HL-60/S4 treated with retinoic acid at 250 ng/mL for 4 days and 3 days (cell line): ENCODE measurements at regions not wholly inside any gene's neighbourhood (a gene's known extent, or its start where the extent isn't known, plus 50 kb on each side); places are given as distances from the start of the nearest gene placed in this dataset.

Experiments used
- in situ Hi-C: fragments of 300-500 bp; cut with MboI; formaldehyde crosslinking; loops from 2 replicates; pipeline ENCODE4 v1.7.0; 2022; ENCODE audit warnings: low sequenced_read_pairs

DNA sequence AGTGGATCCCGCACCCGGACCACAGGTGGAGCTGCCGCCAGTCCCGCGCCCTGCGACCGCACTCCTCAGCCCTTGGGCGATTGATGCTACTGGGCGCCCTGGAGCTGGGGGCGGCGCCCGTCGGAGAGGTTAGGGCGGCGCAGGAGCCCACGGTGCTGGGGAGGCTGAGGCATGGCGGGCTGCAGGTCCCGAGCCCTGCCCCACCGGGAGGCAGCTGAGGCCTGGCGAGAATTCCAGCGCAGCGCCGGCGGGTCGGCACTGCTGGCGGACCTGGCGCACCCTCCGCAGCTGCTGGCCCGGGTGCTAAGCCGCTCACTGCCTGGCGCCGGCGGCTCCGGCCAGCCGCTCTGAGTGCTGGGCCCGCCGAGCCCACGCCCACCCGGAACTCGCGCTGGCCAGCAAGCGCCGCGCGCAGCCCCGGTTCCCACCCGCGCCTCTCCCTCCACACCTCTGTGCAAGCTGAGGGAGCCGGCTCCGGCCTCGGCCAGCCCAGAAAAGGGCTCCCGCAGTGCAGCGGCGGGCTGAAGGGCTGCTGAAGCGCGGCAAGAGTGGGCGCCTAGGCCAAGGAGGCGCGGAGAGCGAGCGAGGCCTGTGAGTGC, 1256.5 kb downstream of the STIM2 start:
- in situ Hi-C loops: no loop called here

DNA sequence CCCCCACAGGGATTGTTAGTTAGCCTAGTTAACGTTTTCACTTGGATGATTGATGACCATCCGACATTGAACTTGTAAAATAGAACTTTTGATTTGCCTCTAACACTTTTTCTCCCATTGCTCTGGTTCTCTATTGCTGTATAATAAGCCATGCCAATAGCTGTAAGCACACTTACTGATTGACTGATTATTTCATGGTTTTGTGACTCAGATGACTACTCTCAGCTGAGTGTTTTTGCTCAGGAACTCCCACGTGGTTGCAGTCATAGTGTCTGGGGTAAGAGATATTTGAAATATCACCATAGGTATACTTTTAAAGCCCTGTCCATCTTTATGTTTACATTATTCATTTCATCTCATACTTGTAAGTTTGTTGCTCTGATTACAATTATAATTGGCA, 1285.5 kb downstream of the STIM2 start:
- in situ Hi-C loops: no loop called here

DNA sequence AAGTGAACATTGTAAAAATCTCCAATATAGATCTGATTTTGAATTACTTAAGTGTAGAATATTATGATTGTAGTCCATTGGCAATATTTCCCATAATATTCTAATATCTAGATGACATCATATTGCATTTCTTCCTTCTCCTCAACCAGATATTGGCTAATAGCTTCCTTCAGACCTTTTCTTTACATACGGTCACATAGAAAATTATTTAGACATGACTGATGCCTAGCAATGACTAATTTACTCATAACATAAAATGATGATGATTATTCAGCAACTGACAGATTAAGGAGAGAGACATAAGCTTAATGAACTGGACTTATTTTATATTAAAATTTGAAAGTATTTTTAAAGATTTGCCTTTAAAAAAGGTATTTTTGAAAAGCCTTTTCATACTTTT, 1287.6 kb downstream of the STIM2 start:
- in situ Hi-C loops: no loop called here

DNA sequence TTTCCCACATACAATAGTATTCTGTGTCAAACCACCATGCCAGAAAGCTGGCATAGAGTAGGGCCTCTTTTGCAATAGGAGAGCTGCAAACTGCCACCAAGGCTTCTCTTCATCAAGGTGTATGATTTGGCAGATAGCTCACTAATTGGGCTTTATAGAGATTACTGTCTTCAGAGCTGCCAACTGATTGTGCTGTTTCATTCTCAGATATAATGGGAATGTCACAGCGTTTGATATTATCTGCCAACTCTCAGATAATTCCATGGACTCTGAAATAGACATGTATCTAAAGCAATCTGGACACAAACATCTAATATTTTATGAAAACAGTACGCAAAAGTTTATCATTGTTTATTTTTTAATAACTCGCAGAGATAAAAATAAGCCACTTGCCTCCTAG, 1289.1 kb downstream of the STIM2 start:
- in situ Hi-C loops: no loop called here

DNA sequence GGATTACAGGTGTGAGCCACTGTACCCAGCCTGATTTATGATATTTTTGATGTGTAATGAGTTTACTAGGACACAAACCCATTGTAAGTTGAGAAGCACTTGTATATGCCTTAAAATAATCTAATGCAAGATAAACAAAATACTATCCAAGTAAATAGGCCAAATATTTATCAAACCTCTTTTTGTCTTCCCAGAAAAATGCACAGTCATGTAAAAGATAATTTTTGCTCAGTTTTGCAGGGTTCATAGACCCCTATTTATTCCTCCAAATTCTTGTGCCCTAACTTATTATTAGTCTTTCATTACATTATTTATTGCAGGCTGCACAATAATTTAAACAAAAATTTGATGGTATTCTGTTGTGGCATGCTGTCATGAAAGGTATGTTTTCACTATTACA, 1290.7 kb downstream of the STIM2 start:
- in situ Hi-C loops: no loop called here

DNA sequence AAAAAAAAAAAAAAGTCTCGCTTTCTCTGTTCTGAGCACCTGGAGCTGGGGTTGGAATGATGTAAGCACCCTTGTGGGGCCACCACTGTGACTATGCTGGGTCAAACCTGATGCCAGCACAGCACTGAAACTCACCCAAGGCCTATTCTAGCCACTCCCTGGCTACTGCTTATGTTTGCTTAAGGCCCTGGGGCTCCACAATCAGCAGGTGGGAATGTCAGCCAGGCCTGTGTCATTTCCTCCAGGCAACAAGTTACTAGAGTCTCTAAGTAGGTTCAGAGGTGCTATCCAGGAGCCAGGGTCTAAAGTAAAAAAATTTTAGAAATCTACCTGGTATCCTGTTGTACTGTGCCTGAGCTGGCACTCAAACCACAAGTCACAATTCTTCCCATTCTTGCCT, 1306.8 kb downstream of the STIM2 start:
- in situ Hi-C loops: no loop called here

DNA sequence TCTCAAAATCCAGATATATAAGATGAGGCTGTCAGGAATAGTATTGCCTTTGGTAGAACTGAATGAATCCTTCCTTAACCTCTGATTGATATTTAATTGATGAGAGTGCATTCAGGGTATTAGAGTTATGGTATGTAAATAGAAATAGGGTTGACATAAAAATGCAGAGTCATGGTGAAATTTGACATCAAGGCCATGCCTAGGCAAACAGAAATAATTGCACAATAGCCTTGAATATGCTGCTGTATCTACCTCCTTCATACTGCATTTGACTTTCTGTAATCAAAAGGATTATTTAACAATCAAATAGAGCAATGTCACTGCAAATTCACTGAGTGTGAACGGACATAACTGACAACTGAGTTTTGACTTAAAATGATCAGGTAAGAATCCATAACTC, 1316.3 kb downstream of the STIM2 start:
- in situ Hi-C loops: no loop called here

DNA sequence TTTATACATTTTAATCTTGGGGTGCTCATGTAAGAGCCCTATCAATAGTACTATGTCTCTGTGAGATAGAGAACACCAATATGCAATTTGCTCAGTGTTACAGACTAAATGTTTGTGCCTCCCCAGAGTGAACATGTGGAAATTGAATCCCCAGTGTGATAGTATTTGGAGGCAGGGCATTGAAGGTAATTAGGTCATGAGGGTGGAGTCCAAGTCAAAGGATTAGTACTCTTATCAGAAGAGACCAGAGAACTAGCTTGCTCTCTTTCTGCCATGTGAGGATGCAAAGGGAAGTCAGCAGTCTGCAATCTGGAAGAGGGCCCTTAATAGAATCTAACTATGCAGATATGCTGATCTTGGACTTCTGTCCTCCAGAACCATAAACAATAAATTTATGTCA, 1317.0 kb downstream of the STIM2 start:
- in situ Hi-C loops: no loop called here

DNA sequence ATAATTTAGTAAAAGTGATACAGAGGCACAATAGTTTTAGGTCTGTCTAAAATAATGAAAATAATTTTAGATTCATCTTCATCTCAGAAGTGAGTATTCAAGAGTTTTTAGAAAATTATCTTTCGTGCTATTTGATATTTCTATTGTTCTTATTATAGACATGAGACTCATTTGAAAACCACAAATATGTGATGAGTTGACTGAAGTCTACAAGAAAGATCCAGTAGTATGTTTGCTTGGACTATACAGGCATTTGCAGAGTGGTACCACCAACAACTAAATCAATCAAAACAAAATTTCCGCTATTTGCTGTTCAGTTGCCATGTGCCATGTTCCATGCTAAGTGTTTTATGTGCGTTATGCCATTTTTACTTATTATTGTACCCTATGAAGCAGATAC, 1318.5 kb downstream of the STIM2 start:
- in situ Hi-C loops: no loop called here

DNA sequence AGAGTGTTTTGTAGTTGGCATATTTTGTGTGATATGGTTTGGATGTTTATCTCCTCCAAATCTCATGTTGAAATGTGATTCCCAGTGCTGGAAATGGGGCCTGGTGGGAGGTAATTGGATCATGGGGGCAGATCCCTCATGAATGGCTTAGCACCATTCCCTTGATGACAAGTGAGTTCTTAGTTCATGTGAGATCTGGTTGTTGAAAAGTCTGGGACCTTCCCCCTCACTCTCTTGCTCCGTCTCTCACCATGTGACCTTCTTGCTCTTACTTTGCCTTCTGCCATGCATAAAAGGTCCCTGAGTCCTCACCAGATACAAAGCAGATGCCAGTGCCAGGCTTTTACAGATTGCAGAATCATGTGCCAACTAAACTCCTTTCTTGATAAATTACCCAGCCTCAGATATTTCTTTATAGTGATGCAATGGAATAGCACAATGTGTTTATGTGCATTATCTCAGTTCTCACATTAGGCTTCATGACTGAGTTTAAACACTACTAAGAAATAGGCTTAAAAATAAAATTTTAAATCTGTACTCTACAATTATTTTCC, 1348.8 kb downstream of the STIM2 start:
- in situ Hi-C loops: no loop called here

DNA sequence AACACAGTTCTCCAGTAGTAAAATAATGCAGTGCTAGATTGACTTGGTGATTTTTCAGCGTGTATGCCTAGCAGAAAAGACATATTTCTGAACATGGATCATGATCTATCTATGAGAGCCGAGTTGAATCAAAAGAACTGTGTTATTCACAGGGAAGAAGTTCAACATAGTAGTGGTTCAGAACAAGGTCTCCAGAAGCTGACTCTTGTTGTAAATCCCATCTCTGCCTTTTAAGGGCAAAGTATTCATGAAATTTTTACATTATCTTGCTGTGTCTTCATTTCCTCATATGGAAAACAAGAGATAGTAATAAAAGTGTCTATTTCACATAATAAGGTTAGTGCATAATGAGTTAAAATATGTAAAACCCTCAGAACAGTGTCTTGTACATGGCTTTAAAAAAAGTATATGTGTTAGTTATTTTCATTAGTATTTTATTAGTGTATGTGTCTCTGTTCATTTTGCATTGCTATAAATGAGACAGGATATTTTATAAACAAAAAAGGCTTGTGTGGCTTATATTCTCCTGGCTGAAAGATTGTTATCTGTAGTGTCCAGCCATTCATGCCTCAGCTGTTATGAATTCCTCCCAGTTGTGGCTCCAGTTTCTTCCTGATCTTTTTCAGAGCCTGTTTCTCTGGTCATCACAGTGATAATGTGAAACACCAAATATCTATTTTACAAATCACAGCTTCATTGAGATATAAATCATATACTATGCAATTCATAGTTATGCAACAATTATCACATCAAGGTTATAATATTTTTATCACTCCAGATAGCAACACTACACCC, 1351.2 kb downstream of the STIM2 start:
- in situ Hi-C loops: no loop called here

DNA sequence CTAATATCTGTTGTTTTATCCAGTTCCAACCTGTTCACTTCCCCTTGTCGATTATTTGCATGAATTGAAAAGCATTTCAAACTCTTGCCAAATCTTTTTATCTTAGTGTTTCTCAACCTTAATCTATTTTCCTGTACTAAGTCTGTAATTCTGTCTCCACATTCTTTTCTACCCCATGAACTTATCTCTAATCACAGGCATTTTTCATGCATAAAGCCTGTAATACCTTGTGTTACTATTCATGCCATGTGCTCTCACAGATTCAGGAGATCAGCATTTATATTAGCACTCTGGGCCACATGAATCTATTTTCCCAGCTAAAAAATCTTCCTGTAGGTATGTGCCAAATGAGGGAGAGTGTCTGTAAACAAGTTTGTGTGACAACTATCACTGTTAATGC, 1360.9 kb downstream of the STIM2 start:
- in situ Hi-C loops: no loop called here

DNA sequence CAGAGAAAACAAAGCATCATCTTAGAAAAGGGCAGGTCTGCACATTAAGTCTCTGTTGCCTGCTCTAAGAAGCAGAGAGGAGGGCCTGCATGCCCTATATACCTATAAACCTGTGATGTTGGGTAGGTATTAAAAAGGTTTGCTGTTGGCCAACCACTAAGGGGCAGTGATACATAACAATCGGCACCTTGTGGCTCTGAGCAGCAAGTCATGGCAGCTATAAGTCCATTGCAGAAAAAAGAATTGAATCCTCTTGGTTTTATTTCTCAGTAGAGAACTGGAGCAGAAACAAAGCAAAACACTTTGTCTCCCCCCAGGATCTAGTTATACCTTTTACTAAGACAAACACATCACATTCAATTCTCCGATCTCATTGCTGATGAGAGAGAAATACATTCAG, 1364.4 kb downstream of the STIM2 start:
- in situ Hi-C loops: no loop called here

DNA sequence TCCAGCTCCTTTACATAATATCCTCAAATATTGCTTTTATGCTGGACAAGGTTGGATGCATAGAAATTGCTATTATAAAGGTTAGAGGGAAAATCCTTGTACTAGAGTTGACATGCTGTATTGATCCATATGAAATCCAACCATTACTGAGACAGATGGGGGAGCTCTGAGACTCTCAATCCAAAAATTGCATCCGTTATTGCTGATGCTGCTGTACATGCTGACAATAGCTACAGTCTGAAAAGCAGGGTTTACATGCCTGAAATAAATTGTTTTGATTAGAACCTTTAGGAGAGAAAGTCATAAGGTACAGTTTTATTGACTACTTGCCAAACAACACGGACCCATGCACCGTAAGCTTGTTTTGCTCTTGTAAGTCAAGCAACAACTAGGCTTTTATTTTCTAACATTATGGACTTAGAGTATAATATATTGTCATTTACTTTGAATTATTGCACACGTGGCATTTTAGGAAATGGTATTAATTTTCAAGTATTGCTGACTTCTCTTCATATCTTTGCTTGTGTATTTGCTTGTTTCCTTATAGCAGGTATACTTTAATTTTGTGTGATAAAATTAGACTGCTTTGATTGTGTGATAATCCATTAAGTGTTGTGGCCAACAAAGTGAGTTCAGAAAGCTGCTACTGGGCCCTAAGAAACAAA, 1365.2 kb downstream of the STIM2 start:
- in situ Hi-C loops: no loop called here

DNA sequence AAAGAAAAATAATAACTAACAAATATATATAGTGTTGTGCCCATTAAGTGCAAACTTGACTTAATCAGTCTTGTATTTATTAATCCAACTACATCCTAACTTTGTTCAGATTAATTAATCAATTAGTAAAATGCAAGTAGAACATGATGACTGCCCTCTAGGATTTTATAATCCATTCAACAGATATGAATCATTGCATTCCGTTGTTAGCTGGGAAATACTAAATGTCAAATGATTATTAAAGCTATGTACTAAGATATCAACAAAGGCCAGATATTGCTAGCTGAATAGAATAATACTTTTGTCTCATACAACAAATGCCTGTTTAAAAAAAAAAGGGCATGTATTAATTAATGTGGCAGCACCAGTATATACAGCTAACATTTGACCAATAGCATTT, 1366.3 kb downstream of the STIM2 start:
- in situ Hi-C loops: no loop called here

DNA sequence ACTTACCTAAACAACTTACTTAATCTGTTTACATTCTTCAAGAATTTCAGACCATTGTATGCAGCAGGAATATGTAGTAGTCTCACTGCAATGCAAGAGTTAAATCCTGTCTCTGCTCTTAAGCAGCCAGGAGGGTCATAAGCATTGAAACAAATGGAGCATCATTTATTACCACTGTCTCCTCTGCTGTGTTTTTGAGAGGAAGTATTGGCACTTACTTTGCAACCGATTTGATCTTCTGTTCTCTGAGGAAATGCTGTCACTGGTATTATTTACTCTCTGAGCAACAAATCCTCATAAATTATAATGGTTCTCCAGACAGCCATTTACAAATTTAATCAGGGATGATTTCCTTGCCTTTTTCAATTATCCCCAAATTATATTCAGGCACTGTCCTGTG, 1367.1 kb downstream of the STIM2 start:
- in situ Hi-C loops: no loop called here

DNA sequence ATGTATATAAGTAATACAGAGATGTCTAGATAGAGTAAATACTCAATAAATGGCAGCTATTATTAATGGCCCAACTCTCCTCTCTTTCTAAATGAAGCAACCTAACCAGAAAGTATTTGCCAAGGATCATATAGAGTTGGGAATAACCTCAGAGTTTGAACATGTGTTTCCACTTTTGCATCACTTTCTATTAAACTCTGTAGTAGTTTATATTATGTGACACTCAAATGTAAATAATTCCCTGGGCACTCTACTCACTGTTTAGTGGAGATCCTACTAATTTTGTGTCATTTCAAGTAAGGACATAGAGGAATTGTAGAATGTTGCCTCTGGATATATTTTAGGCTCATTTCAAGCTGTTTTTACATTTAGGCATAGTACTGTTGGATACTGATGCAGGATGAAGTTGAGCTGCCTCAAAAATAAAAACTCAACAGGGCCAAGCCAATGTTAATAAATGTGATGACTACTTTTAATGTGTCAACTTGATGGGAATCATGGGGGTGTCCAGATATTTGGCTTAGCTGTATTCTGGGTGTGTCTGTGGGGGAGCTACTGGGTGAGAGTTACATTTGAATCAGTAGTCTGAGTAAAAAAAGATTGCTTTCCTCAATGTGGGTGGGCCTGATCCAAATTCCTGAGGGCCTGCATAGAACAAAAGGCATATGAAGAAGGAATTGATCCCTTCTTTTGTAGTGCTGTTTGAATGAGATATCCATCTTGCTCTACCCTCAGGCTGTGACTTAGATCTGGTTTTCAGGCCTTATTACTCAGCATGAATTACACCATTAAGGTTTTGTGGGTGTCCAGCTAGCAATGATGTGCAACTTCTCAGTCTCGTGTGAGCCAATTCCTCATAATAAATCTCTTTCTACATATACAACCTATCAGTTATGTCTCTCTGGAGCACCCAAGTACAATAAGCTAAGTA, 1368.2 kb downstream of the STIM2 start:
- in situ Hi-C loops: no loop called here

DNA sequence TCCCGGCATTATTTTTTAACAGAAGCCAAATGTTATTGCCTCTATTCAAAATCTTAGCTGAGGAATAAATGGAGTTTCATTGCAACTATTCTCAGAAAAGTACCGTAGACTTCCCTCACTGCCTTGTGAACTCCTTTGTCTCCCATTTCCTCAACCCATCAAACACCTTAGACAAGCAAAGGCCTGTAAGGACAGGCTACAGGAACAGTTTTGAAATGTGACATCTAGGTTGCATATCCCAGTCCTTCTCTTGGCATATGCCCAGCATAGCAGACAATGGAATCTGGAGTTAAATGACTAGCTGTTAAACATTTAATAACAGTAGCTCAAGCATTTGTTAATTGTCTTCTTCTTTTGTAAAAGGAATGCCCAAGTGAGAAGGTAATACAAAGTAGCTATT, 1371.7 kb downstream of the STIM2 start:
- in situ Hi-C loops: no loop called here

DNA sequence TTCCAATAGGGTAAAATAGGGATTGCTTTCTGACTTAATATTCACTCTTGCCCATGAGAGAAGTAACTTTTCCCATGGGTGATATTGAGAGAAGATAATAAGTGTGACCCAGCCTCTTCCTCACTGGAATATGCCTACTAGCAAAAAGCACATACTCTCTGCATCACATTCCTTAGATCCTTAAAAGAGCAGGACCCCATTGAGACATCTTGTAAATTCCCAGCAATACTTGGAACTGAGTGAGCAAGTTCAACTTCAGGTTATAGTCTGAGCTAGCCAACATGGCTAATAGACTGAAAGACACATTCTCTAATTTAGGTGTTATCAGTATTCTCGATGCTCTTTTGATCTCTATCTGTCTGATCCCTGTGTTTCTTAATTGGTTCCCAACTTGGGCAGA, 1372.3 kb downstream of the STIM2 start:
- in situ Hi-C loops: no loop called here

DNA sequence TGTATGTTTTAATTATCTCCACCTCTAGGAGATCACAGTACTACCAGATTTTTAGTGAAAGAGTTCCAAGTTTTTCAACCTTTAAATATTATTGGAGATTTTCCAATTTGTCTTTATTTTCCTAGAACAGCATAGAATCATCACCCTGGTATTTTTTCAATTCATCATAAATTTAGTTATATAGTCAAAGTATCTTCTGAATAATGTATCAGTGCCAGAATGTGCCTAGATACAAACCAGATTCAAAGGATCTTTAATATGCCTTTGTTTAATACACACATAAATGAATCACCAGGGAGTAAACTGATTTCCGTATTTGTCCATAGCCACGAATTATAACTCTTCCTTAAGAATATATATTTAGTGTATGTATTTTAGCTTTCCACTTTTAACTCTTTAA, 1373.1 kb downstream of the STIM2 start:
- in situ Hi-C loops: no loop called here

DNA sequence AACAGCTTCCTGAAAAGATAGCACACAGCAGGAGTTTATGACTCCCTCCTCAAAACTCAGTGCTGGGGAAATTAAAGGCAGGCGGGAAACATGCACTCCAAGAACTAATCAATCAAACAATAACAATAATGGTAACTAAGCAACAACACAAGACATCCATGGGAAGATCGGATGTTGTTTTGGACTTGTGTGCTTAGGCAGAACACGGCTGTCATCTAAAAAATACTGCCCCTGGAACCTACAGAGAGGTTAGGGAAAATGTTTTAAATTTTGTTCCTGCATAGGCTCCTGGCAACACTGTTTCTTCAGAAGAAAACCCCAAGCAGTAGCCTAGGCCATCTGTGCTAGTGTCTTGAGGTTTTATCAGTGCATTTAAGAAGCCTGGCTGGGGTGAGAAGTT, 1378.2 kb downstream of the STIM2 start:
- in situ Hi-C loops: no loop called here
